Coronary artery (tissue), 2 donors: ENCODE measurements at regions not wholly inside any gene's neighbourhood (a gene's known extent, or its start where the extent isn't known, plus 50 kb on each side); places are given as distances from the start of the nearest gene placed in this dataset.
"Not testable (repeated sequence)": the region's sequence is repeated elsewhere in the genome, so short reads cannot be mapped to it uniquely, and the experiment has no call there.

Experiments
- DNase-seq: peaks from one replicate; pipeline ENCODE4 v3.0.0-alpha.2; 2017; ENCODE audit warnings: low spot score
- H3K27ac ChIP-seq, 2 donors: fragments of 200-600 bp; sonication (generic); one replicate each; pipeline ENCODE4 v1.5.1; 2016 to 2019
- H3K4me3 ChIP-seq: fragments of 200-600 bp; sonication (generic); 2 replicates; pipeline ENCODE4 v1.5.1; 2016; ENCODE audit warnings: mild to moderate bottlenecking, moderate library complexity
- TF ChIP-seq, protein P1 (sequence below): fragments of 200-600 bp; sonication (generic); IDR thresholded peaks from one replicate; pipeline ENCODE4 v1.5.1; 2019; ENCODE audit warnings: antibody characterized with exemption

- TF ChIP-seq, protein P1, sequence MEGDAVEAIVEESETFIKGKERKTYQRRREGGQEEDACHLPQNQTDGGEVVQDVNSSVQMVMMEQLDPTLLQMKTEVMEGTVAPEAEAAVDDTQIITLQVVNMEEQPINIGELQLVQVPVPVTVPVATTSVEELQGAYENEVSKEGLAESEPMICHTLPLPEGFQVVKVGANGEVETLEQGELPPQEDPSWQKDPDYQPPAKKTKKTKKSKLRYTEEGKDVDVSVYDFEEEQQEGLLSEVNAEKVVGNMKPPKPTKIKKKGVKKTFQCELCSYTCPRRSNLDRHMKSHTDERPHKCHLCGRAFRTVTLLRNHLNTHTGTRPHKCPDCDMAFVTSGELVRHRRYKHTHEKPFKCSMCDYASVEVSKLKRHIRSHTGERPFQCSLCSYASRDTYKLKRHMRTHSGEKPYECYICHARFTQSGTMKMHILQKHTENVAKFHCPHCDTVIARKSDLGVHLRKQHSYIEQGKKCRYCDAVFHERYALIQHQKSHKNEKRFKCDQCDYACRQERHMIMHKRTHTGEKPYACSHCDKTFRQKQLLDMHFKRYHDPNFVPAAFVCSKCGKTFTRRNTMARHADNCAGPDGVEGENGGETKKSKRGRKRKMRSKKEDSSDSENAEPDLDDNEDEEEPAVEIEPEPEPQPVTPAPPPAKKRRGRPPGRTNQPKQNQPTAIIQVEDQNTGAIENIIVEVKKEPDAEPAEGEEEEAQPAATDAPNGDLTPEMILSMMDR: no peak
Observed at GRCh38 chr2:40020997-40021396, 241.9 kb upstream of the THUMPD2 start.

DNA sequence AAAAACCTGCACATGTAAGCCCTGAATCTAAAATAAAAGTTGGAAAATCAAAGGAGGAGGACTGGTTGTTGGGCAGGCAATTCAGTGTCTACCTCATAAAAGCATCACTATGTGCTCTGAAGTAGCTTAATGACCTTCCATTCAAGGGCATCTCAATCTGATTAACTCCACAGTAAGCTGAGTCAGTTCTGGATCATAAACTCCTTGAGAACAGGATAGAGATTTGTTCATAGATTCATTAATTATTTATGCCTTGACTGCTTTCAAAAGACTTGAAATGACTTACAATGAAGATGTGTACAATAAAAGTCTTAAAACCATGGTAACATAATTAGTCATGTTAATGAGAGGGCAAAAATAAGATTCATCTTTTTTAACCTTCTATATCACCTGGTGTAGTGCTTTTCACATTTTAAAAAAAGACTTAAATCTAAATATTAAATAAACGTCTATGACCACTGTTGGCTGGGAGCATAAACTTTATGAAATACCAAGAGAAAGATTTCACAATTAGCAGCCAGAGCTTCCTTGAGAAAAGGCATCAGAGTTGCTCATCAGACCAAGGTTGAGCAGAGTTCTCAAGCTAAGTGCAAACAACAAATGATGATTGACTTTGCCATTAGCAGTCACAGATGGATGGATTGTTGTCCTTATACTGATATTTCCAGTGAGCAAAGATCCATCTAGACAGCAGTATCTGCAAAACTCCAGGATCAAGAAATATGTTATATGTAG is 237.3 kb upstream of the THUMPD2 start:
- no peak for DNase-seq
- TF ChIP-seq, protein P1: no peak
- no peak overlapping the region for H3K27ac ChIP-seq
- H3K4me3 ChIP-seq: no peak overlapping the region

More at GRCh38 chr2:40020997-40021396, 241.9 kb upstream of the THUMPD2 start:
- DNase-seq: no peak
- no peak overlapping the region for H3K27ac ChIP-seq
- no peak overlapping the region for H3K4me3 ChIP-seq

DNA sequence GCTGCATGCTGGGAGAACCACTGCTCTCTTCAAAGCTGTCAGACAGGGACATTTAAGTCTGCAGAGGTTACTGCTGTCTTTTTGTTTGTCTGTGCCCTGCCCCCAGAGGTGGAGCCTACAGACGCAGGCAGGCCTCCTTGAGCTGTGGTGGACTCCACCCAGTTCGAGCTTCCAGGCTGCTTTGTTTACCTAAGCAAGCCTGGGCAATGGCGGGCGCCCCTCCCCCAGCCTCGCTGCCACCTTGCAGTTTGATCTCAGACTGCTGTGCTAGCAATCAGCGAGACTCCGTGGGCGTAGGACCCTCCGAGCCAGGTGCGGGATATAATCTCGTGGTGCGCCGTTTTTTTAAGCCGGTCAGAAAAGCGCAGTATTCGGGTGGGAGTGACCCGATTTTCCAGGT is 234.9 kb upstream of the THUMPD2 start:
- H3K4me3 ChIP-seq, H3K27ac ChIP-seq, DNase-seq: not testable (repeated sequence)

DNA sequence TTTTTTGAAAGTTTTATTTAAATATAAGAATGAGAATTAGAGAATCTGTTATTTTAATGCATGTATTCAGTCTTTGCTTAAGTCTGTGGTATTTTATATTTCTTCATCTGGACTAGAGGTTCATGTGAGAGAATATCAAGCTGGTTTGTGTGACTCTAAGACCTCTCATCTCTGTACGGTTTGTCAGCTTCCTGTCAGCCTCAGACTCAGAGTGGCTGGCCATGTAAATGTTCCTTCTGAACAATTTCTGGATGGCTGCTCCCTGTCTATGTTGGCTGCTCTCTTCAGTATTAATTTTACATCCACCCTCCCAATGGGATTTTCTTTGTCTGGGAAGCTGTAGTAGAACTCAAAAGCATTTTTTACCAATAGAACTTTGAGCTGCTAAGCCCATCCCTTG is 225.3 kb upstream of the THUMPD2 start:
- TF ChIP-seq, protein P1: no peak
- H3K27ac ChIP-seq: no peak overlapping the region
- H3K4me3 ChIP-seq: no peak overlapping the region
- DNase-seq: no peak

DNA sequence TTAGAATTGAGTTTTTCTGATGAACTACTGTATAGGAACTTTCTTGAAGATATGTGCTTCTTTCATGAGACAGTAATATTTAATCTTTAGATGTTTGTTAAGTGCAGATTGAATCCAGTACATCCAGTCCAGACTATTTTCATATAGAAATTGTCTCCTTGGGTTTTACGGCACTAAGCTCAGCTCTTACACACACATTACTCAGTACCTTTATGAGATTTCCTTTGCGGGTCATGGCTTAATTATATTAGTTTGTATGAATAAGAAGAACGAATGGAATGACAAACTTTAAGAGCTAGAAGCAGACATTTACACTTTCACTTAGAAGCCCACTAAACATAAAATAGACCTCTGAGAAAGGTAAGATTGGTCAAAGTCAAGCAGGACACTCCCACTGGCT is 223.3 kb upstream of the THUMPD2 start:
- TF ChIP-seq, protein P1: no peak
- no peak for DNase-seq
- Histone ChIP-seq H3K27ac (no peak overlapping the region), H3K4me3 (no peak overlapping the region)

DNA sequence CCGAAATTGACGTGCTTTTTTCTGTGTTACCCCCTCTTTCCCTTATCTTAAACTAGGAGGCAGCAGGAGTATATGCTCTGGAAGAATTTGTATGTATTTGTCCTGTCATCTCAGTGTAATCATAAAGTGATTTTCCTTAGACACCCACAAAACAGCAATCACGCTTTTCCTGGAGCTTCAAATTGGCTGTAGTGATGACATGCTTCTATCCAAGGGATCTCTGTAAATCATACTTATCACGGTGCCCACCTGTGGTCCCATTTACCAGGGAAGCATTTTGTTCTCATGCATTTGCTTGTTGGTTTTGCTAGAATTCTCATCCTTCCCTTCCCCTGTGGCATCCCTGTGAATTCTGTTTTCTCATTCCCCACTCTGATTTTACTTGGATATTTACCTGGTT is 220.8 kb upstream of the THUMPD2 start:
- TF ChIP-seq, protein P1: no peak
- Histone ChIP-seq H3K27ac (no peak overlapping the region), H3K4me3 (no peak overlapping the region)
- no peak for DNase-seq

DNA sequence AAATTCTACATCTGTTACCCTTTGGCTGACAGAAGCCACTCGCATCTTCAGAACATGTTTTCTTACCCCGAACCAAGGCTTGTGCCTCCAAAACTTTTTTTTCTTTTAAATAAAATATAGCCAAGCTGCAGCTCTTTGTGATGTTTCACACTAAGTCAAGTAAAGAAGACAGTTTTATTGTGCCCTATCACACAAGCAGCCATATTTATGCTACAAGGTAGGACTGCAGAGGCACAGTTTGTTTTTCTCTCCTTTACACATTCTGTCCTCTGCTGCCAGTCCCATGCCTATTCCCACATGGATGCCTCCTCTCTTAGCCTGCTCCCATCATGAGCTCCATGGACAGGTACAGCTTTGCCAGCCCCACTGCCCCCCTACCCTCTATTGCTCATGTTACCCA is 219.6 kb upstream of the THUMPD2 start:
- no peak for DNase-seq
- Histone ChIP-seq H3K4me3 (no peak overlapping the region), H3K27ac (no peak overlapping the region)
- TF ChIP-seq, protein P1: no peak
